Esophagus squamous epithelium (tissue), 4 donors: ENCODE measurements at regions not wholly inside any gene's neighbourhood (a gene's known extent, or its start where the extent isn't known, plus 50 kb on each side); places are given as distances from the start of the nearest gene placed in this dataset.

Experiments
- CTCF ChIP-seq, 6 experiments: fragments of 450-650 bp in 4 of 6; fragments of 200-600 bp in 2 of 6; sonication (generic) in 2 of 6; IDR thresholded peaks; one replicate each; pipeline ENCODE4 v1.5.1; 2016 to 2019; ENCODE audit warnings: antibody characterized with exemption in 6 of 6, mild to moderate bottlenecking in 4 of 6, moderate library complexity in 4 of 6
- POLR2A ChIP-seq, 4 donors: fragments of 450-650 bp; IDR thresholded peaks; one replicate each; pipeline ENCODE4 v1.6.1; 2017; ENCODE audit warnings: antibody characterized with exemption in 4 of 4, mild to moderate bottlenecking in 4 of 4, moderate library complexity in 3 of 4

GRCh38 chr12:17416748-17417147 is 673.2 kb downstream of the RERGL start:
- TF ChIP-seq CTCF (IDR thresholded peaks at IDR 0.05) = no peak
- no peak for TF ChIP-seq POLR2A (IDR thresholded peaks at IDR 0.05)
